ENCODE measurements at regions not wholly inside any gene's neighbourhood (a gene's known extent, or its start where the extent isn't known, plus 50 kb on each side); places are given as distances from the start of the nearest gene placed in this dataset.

DNA sequence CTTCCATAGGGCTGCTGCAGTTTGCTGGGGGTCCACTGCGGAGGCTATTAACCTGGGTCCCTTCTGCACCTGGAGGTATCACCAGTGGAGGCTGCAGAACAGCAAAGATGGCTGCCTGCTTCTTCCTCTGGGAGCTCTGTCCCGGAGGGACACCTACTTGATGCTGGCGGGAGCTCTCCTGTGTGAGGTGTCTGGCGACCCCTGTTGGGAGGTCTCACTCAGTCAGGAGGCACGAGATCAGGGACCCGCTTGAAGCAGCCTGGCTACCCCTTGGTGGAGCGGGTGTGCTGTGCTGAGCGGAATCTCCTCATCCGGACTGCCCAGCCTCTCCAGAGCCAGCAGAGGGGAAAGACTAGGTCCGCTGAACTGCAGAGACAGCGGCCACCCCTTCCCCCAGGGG is 56.0 kb upstream of the CTXND1 start:
- peak; percentile 42 for DNase-seq

DNA sequence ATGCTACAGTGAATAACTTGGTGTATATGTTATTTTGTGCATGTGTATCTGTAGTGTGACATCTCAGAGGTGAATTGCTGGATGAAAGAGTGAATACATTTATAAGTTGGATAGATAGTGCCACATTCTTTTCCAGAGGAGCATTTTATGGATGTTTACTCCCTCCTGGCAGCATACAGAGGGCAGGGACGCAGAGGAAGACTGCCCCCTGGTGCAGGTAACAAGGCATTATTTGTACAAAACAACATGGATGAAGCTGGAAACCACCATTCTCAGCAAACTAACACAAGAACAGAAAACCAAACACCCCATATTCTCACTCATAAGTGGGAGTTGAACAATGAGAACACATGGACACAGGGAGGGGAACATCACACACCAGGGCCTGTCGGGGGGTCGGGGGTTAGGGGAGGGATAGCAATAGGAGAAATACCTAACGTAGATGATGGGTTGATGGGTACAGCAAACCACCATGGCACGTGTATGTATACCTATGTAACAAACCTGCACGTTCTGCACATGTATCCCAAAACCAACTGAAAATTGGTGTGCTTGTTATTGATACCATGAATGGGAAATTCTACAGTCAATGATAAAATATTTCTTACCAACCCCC is 57.9 kb upstream of the CTXND1 start:
- DNase-seq: peak; percentile 34

DNA sequence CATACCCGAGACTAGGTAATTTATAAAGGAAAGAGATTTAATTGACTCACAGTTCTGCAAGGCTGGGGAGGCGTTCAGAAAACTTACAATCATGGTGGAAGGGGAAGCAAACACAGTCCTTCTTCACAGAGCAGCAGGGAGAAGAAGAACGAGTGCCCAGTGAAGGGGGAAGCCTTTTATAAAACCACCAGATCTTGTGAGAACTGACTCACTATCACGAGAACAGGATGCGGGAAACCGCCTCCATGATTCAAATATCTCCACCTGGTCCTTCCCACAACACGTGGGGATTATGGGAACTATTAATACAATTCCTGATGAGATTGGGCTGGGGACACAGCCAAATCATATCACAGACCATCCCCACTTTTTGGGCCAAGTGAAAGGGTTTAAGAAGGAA is 58.8 kb upstream of the CTXND1 start:
- DNase-seq: no peak

DNA sequence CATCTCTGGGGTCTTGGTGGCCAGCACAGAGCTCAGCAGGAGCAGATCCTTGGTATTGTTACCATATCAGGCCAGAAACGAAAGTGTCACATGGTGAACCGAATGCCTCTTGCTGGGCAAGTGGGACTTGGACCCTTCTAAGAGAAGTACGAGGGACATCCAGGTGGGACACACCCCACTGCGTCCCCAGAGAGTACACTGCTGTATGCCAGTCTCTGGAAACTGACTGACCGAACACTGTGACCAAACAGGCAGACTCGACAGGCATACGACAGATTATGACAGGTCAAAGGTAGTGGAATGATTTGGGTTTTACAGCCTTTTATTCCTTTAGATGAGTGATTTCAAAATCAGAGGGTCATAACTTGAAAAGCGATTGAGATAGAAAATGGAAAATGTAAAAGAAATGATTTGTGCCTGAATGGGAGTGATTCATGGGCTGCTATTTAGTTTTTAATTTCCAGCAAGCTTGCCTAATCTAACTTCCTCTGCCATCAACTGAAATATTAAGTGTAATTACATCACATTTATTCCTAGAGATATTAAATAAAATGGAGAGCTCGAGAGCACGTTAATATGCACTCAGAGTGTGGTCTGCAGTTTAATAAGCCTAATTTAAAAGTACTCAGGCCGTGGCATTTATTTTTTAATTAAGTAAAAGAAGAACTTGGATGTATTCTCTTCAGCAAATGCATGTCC is 63.4 kb upstream of the CTXND1 start:
- DNase-seq: no peak

DNA sequence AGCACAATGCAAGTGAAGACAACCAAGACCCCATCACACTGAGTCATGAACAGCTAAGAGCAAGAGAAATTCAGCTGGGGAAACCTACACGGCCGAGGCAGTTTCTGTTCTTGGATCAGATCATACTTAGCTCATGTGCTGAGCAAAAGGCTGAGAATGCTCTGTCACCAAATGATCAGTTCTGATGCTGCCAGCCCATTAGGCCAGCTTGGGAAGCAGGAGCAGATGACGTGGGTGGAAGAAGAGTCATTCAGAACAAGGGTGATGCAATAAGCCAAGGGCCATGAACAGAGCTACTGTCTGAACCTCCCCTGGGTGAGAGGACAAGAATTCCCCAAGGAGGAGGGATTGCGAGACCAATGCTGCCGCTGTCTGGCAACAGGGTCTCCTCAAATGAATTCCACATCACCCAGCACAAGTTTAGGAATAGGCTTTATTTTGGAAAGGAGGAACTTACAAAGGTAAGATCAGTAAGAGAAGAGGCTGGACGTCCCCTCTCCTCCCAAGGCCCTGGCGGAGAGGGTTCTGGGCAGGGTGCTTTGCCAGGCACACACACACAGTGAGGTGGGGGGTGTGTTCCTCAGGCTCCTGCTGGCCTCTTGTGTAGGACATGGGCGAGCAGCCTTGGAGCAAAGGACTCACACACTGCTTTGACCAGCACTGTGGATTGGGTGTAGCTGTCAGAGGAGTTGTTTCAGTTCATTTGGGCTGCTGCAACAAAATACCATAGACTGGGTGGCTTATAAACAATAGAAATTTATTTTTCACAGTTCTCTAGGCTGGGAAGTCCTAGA is 65.6 kb upstream of the CTXND1 start:
- no peak for DNase-seq

DNA sequence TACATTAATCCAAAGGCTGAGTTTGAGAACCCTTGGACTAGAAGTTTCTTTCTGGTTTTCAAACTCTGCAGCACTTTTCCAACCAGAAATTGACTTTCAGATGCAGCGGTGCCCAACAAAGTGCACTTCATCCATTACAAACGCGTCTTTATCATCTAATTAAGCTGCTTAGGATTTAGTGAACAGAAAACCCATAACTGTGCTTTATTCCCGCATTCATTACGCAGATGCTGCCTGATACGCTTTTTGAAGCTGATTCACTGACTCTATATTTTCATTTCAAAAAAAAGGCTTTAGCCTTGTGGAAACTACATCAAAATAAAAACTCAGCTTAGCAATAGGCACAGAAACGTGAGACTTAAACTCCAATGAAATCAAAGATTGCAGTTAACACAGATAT is 69.8 kb upstream of the CTXND1 start:
- peak; percentile 61 for DNase-seq

DNA sequence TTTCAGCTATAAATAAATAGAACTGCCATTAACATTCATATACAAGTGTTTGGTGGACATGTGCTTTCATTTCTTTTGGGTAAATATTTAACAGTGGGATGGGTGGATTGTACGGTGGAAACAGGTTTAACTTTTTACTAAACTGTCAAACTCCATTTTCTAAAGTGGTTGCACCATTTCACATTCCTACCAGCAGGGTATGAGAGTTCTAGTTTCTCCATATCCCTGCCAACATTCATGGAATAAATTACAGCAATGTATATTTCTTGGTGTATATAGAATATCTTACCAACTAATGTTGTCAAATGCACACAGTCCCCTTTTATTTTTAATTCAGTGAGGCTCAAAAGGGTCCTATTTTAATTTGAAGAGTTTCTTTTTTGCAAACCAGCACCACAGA is 71.3 kb upstream of the CTXND1 start:
- peak; percentile 22 for DNase-seq

DNA sequence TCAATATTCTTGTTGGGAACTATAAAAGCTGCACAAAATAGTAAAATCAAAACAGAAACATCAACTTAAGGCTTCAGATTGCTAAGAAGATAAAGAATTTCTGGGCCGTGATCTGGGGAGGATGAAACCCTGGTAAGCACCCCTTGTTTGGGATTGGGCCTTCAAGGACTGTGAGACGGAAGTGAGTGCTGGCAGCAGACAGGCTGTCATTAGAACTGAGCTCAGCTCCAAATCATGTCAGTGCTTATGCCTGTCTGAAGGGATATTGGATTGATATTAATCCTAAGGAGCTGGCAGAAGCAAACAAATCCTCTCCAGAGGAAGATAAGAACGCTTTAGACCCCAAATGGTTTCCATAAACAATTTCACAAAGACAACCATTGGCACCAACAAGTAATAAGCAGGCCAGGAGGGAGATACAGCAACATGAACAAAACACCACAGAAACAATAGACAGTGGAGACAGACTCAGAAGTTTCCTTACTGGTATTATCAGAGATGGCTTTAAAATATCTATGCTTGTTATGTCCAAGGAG is 72.6 kb upstream of the CTXND1 start:
- peak; percentile 85 for DNase-seq

DNA sequence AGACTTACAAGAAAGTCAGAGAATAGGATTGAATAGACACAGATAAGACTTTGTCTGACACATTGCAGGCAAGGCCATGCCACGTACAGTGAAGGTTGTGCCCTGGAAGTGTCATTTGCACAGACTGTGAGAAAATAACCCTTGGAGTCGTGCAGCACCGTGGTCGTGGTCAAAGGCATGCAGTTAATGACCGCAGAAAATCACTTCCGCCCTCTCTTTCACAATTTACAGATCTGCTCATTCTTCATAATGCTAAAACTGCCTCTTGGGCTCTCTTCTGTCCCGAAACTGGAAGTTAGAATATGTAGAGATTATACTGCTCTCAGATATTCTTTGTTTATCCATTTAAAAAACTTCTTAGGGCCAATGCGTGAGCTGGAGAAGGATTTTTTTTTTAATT is 73.2 kb upstream of the CTXND1 start:
- no peak for DNase-seq

DNA sequence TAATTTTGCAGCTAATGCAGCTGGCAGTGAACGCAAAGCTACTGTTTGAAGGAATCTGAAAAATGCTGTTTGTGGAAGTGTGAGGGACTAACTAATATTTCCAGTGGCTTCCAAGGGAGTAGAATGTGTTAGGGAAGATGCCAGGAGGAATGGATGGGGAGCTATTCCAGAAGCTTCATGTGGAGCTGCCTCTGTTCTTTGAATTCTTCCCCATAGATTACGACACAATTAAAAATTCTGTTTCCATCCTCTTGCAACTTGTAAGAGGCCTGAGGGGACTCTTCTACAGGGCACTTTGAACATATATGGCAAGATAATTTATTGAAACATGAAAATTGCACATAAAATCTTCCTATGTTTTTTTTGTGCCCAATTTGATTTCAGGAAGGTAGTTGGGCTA is 74.3 kb upstream of the CTXND1 start:
- no peak for DNase-seq

DNA sequence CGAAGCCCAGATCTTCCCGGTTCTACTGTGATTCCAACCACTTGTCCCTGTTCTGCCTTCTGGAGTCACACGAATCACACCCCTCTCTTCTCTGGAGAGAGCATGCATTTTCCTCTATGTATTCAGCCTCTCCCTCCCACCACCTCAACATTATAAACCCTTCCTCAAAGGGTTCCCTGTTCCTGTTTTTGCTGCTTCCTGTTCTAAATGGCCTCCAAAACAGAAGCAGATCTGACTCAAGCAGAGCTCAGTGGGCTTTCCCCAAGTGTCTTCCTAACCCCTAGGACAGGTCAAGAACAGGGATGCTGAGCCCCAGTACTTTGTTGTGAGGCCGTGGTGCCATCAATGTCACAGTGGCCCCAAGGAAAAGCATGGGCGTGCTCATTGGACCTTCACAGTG is 75.7 kb upstream of the ARNT2 start:
- DNase-seq: no peak

DNA sequence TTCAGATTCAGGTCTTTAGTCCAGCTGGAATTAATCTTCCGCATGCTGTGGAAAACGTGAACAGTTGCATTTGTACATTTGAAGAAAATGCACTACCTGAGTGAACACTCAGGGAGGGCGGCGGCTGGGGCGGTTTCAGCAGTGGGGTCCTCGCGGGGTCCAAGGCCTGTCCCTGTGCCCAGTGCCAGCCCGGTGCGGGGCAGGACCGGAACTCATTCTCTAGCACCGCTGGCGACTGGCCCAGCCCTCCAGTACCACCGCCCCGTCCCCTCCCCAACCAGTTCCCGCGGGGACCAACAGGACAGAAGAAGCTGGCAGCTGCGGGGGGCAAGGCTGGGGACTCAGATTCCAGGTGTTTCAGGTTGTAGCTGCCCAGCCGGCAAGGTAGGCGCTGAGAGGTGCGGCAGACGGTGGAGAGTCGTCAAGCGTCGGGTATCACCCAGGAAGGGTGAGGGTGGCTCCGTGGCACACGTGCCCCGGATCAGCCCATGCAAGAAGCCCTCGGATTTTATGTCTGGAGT is 72.2 kb upstream of the ARNT2 start:
- DNase-seq: no peak

DNA sequence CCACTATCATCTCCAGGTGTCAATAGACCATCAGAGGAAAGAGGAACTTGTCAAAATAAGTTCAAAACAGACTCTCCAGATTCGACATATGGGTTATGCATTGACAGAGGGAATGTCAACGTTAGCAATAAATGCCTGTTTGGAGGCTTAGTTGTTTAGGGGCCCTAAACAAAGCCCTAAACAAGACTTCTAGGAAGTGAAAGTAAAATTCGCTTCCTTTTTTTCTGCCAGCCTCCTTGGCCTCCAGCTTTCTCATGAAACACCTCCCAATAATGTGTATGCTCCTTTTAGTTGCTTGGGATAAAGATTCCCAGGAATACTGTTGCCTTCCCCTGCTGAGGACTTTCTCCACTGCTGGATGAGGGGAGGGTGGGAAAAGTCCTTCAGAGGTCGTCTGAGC is 70.9 kb upstream of the ARNT2 start:
- no peak for DNase-seq

DNA sequence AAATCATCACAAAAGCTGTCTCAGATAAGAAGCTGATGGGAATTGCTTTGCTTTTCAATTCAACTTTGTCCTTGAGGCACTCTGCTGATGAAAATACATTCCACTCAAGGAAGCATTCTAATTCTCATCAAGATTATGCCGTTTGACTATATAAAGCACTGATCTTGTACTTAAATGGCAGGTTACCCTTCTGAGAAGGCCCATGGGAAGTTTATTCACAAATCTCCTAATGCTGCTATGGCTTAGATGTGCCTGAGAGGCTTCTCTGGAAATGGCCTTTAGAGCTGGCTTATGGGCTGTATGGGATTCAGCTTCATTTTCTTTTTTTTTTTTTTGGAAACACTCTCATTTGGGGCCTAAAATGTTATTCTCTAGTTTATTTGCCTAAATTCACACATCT is 69.7 kb upstream of the ARNT2 start:
- DNase-seq: no peak

DNA sequence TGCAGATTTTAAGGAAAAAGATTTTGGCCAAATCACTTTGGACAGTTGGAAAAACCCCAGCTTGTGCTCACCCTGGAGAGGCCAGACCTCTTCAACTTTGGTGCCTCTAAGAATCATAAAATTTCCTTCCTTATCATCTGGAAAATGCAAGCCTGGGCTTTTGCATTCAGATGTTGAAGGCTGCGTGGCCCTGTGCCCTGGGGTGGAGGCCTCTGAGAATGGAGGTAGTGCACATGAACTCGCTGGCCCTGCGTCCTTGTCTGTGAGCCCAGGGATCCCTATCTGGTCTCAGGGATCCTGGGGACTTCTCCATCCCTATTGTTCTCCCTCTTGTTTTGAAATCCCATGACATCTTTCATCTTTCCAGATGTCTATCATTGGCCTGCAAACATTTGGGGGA is 64.6 kb upstream of the ARNT2 start:
- DNase-seq: no peak

DNA sequence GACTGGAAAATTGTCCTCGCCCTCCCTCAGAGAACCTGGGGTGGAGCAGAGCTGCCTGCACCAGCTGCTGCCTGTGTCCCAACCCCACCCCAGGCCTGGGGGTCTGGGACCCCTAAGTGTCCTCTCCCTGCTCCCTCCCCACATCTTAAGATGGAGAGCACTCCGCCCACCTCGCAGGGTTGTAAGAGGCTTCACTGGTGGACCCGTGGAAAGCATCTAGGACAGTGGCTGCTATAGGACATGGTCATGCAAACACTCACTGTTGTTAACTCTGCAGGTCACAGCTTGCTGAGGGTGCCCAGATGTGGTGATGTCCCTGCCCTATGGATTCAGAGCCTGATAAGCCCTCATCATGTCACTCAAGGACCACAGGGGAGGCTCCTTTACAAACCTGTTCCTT is 62.0 kb upstream of the ARNT2 start:
- no peak for DNase-seq

DNA sequence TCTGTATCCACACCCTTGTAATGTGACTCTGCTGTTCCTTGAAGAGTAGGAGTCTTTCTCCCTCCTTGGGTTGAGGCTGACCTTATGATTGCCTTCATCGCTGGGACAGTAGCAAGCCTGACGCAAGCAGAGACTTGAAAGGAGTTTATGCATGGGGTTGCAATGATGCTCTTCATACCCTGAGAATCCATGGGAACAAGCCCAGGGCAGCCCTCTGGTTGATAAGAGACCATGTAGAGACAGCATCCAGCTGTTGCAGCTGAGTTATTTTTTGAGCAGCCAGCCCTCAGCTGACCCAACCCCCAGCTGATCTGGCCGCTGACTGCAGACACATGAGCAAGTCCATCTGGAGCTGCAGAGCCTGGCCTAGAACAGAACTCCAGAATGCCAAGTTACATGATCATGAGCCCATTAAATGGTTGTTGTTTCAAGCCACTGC is 60.6 kb upstream of the ARNT2 start:
- no peak for DNase-seq

DNA sequence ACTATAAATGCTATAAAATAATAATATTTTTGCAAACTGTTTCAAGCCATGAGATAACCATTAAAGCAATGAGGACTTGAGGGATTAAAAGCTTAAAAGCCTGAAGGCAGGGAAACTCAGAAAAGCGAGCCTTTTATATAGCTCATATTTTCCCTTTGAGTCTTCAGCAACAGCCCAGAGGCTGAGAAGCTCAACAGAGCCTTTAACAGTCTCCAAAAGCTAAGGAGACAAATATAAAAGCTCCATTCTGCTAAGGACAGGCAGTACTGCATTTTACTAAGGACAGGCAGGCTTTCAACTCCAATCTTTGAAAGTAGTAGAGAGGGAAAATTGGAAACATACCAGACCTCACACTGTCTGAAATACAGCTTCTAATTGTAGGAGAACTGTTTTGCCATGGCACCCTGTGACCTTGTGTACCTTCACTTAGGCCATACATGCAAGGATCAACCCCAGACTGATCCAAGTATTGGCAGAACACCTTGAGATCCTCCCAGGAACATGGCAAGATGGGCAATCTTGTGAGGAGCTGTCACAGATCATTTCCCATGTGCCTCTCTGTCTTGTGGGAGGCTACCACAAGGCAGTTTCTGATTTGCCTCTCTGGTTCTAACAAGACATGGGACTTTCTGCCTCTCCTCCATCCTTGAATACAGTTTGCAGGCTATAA is 53.1 kb upstream of the ARNT2 start:
- peak; percentile 11 for DNase-seq

Measured in NCI-H82 (cell line).